Esophagus (tissue), 2 donors: ENCODE measurements at regions not wholly inside any gene's neighbourhood (a gene's known extent, or its start where the extent isn't known, plus 50 kb on each side); places are given as distances from the start of the nearest gene placed in this dataset.
"Not testable (repeated sequence)": the region's sequence is repeated elsewhere in the genome, so short reads cannot be mapped to it uniquely, and the experiment has no call there.

Experiments used
- H3K27ac ChIP-seq, 2 donors: one replicate each; pipeline ENCODE4 v1.5.1; 2013; ENCODE audit warnings: low read depth in 2 of 2, mild to moderate bottlenecking in 2 of 2, inconsistent platforms in 1 of 2, low read length in 1 of 2, moderate library complexity in 1 of 2
- H3K27me3 ChIP-seq, 2 donors: one replicate each; pipeline ENCODE4 v1.6.1; 2013; ENCODE audit warnings: low read length in 2 of 2, control low read depth in 1 of 2, mild to moderate bottlenecking in 1 of 2; ENCODE audit not compliant: insufficient read depth in 2 of 2, control insufficient read depth in 1 of 2
- H3K36me3 ChIP-seq, 2 donors: one replicate each; pipeline ENCODE4 v1.6.1; 2013; ENCODE audit warnings: low read length in 1 of 2; ENCODE audit not compliant: control insufficient read depth in 2 of 2, insufficient read depth in 2 of 2
- H3K4me1 ChIP-seq, 2 donors: one replicate each; pipeline ENCODE4 v1.6.1; 2013; ENCODE audit warnings: low read length in 1 of 2; ENCODE audit not compliant: control insufficient read depth in 2 of 2, insufficient read depth in 2 of 2
- H3K4me3 ChIP-seq, 2 donors: one replicate each; pipeline ENCODE4 v1.5.1; 2013; ENCODE audit warnings: low read length in 2 of 2, mild to moderate bottlenecking in 2 of 2, low read depth in 1 of 2, moderate library complexity in 1 of 2
- H3K9me3 ChIP-seq, 2 donors: one replicate each; pipeline ENCODE4 v1.6.1; 2013; ENCODE audit warnings: mild to moderate bottlenecking in 2 of 2, low read depth in 1 of 2, low read length in 1 of 2, moderate library complexity in 1 of 2; ENCODE audit not compliant: control insufficient read depth in 2 of 2, insufficient read depth in 1 of 2
- WGBS, 2 donors: extraction: QIAGEN DNeasy Blood & Tissue Kit; methylation state at CpG; one replicate each; pipeline ENCODE4 v1.1.7; 2013; 5-methylcytosine and 5-hydroxymethylcytosine counted together
- donor health status: healthy with polysubstance abuse.
- donor health status: Bipolar disorder and iron deficiency.

- Histone ChIP-seq H3K27me3 (no peaks in the 10 kb centered on the region), H3K4me3 (no peak overlapping the region), H3K27ac (no peak overlapping the region), H3K4me1 (no peaks in the 10 kb centered on the region), H3K36me3 (no peaks in the 10 kb centered on the region), H3K9me3 (no peaks in the 10 kb centered on the region)
- 64 to 65% methylated on average over 5 of the region's 5 CpGs for WGBS, 2 donors
Observed at GRCh38 chr10:23754941-23755340, 316.1 kb downstream of the OTUD1 start.

GRCh38 chr10:23755556-23755955 lies 316.7 kb downstream of the OTUD1 start:
- H3K36me3 ChIP-seq = no peaks in the 10 kb centered on the region
- no peaks in the 10 kb centered on the region for H3K9me3 ChIP-seq
- WGBS, 2 donors = 58 to 62% methylated on average over 4 of the region's 4 CpGs
- H3K4me3 ChIP-seq = no peak overlapping the region
- H3K4me1 ChIP-seq = no peaks in the 10 kb centered on the region
- no peaks in the 10 kb centered on the region for H3K27me3 ChIP-seq
- H3K27ac ChIP-seq = no peak overlapping the region

- H3K27me3 ChIP-seq = no peaks in the 10 kb centered on the region
- H3K4me1 ChIP-seq = no peaks in the 10 kb centered on the region
- no peak overlapping the region for H3K27ac ChIP-seq
- H3K36me3 ChIP-seq = no peaks in the 10 kb centered on the region
- no peak overlapping the region for H3K4me3 ChIP-seq
- no peaks in the 10 kb centered on the region for H3K9me3 ChIP-seq
- WGBS, 2 donors = 81 to 85% methylated on average over 1 of the region's 1 CpG
Observed at GRCh38 chr10:23768281-23768680, 329.4 kb downstream of the OTUD1 start.

- 36 to 44% methylated on average over 2 of the region's 2 CpGs for WGBS, 2 donors
- H3K27ac ChIP-seq = no peak overlapping the region
- no peaks in the 10 kb centered on the region for H3K9me3 ChIP-seq
- no peaks in the 10 kb centered on the region for H3K27me3 ChIP-seq
- no peaks in the 10 kb centered on the region for H3K4me1 ChIP-seq
- no peak overlapping the region for H3K4me3 ChIP-seq
- H3K36me3 ChIP-seq = no peaks in the 10 kb centered on the region
Observed at GRCh38 chr10:23777153-23777552, 338.3 kb downstream of the OTUD1 start.

GRCh38 chr10:23779301-23779700 lies 340.4 kb downstream of the OTUD1 start:
- no peaks in the 10 kb centered on the region for H3K36me3 ChIP-seq
- WGBS, 2 donors = 56 to 64% methylated on average over 4 of the region's 4 CpGs
- H3K4me3 ChIP-seq = no peak overlapping the region
- H3K27me3 ChIP-seq = no peaks in the 10 kb centered on the region
- H3K27ac ChIP-seq = no peak overlapping the region
- H3K4me1 ChIP-seq = no peaks in the 10 kb centered on the region
- no peaks in the 10 kb centered on the region for H3K9me3 ChIP-seq

GRCh38 chr10:23780331-23780730 lies 341.5 kb downstream of the OTUD1 start:
- H3K27ac ChIP-seq = no peak overlapping the region
- no peaks in the 10 kb centered on the region for H3K36me3 ChIP-seq
- H3K9me3 ChIP-seq = no peaks in the 10 kb centered on the region
- 53 to 57% methylated on average over 1 of the region's 1 CpG for WGBS, 2 donors
- no peaks in the 10 kb centered on the region for H3K4me1 ChIP-seq
- H3K27me3 ChIP-seq = no peaks in the 10 kb centered on the region
- H3K4me3 ChIP-seq = no peak overlapping the region

- H3K4me3 ChIP-seq = no peak overlapping the region
- H3K27ac ChIP-seq = no peak overlapping the region
- WGBS, 2 donors = 84 to 90% methylated on average over 1 of the region's 1 CpG
- no peaks in the 10 kb centered on the region for H3K36me3 ChIP-seq
- no peaks in the 10 kb centered on the region for H3K27me3 ChIP-seq
- H3K9me3 ChIP-seq = no peaks in the 10 kb centered on the region
- no peaks in the 10 kb centered on the region for H3K4me1 ChIP-seq
Observed at GRCh38 chr10:23786594-23786993, 347.7 kb downstream of the OTUD1 start.

- Histone ChIP-seq H3K36me3 (no peaks in the 10 kb centered on the region), H3K27me3 (no peaks in the 10 kb centered on the region), H3K27ac (no peak overlapping the region), H3K4me1 (no peaks in the 10 kb centered on the region), H3K4me3 (no peak overlapping the region), H3K9me3 (no peaks in the 10 kb centered on the region)
- 40 to 55% methylated on average over 4 of the region's 4 CpGs for WGBS, 2 donors
Observed at GRCh38 chr10:23793577-23793976, 354.7 kb downstream of the OTUD1 start.

GRCh38 chr10:23797452-23797851 lies 358.6 kb downstream of the OTUD1 start:
- H3K36me3 ChIP-seq, H3K4me3 ChIP-seq, H3K27me3 ChIP-seq, H3K9me3 ChIP-seq, H3K27ac ChIP-seq, H3K4me1 ChIP-seq: not testable (repeated sequence)
- 71 to 77% methylated on average over 4 of the region's 4 CpGs for WGBS, 2 donors

- WGBS, 2 donors = 35 to 43% methylated on average over 2 of the region's 2 CpGs
- no peak overlapping the region for H3K4me3 ChIP-seq
- H3K27ac ChIP-seq = no peak overlapping the region
- H3K36me3 ChIP-seq = no peaks in the 10 kb centered on the region
- H3K9me3 ChIP-seq = no peaks in the 10 kb centered on the region
- H3K27me3 ChIP-seq = no peaks in the 10 kb centered on the region
- H3K4me1 ChIP-seq = no peaks in the 10 kb centered on the region
Observed at GRCh38 chr10:23804125-23804524, 365.2 kb downstream of the OTUD1 start.
